K562 (cell line): ENCODE measurements at regions not wholly inside any gene's neighbourhood (a gene's known extent, or its start where the extent isn't known, plus 50 kb on each side); places are given as distances from the start of the nearest gene placed in this dataset.

Source experiments
- ATAC-seq: fragments of 200-7000 bp; cut with Tn5 transposase; 3 replicates; pipeline ENCODE4 v1.9.1; 2020; ENCODE audit warnings: moderate library complexity
- BruUV-seq: library from RNA; stranded (reverse); fragments of 400-500 nt; replicated peaks from 2 replicates; lab custom pipeline; 2021; lab: Mats Ljungman, UMichigan
- CTCF ChIA-PET: fragments of 300-600 bp; formaldehyde crosslinking; extraction: SDS; loops from one replicate; lab custom pipeline; 2021; ENCODE audit warnings: low intra/inter-chr PET ratio; lab: Yijun Ruan, JAX
- POLR2A ChIA-PET: fragments of 300-600, 350-650 bp; sonication (Branson Sonifier 250); formaldehyde crosslinking; extraction: SDS; loops from one replicate; lab custom pipeline; 2021; ENCODE audit warnings: antibody characterized with exemption, inconsistent platforms; lab: Yijun Ruan, JAX
- DNase-seq, 4 experiments: peaks; one replicate each; pipeline versions ENCODE4 v3.0.0 to v3.0.0-alpha.2; 2011 to 2018; ENCODE audit warnings: low spot score in 3 of 4, mixed read lengths in 3 of 4; ENCODE audit errors: extremely low read depth in 1 of 4
- FAIRE-seq: peaks from 2 replicates; lab custom pipeline; 2011; peaks lifted over from hg19 to GRCh38; lab: Jason Lieb, UNC
- H2AFZ ChIP-seq: 2 replicates; pipeline ENCODE4 v1.6.0; 2011; ENCODE audit warnings: low read depth, low read length, control low read depth, inconsistent platforms
- H3K27ac ChIP-seq: fragments of 200-600 bp; 3 replicates; pipeline ENCODE4 v1.8.0; 2011; ENCODE audit warnings: low read depth, mild to moderate bottlenecking, control low read depth, inconsistent platforms, low read length, moderate library complexity, mixed read lengths; ENCODE audit errors: extremely low read depth
- H3K27me3 ChIP-seq, 2 experiments: fragments of 300-600 bp in 1 of 2; 2 replicates in 1 of 2; 3 replicates in 1 of 2; pipeline versions ENCODE4 v1.6.0 to v1.8.0; 2011; ENCODE audit warnings: inconsistent platforms in 2 of 2, low read length in 2 of 2, mild to moderate bottlenecking in 1 of 2, mixed read lengths in 1 of 2, moderate library complexity in 1 of 2; ENCODE audit not compliant: control insufficient read depth in 2 of 2, insufficient read depth in 2 of 2
- H3K36me3 ChIP-seq: fragments of 300-600 bp; 3 replicates; pipeline ENCODE4 v1.8.0; 2011; ENCODE audit warnings: mild to moderate bottlenecking, low read length, inconsistent platforms; ENCODE audit not compliant: control insufficient read depth, insufficient read depth
- H3K4me1 ChIP-seq, 2 experiments: fragments of 200-600 bp in 1 of 2; replicated peaks in 1 of 2; 2 replicates in 1 of 2; 3 replicates in 1 of 2; pipeline versions ENCODE4 v1.5.1 to v1.8.0; 2011; ENCODE audit warnings: inconsistent platforms in 2 of 2, low read length in 2 of 2, mild to moderate bottlenecking in 1 of 2, mixed read lengths in 1 of 2, moderate library complexity in 1 of 2; ENCODE audit not compliant: control insufficient read depth in 2 of 2, insufficient read depth in 2 of 2
- H3K4me2 ChIP-seq: 2 replicates; pipeline ENCODE4 v1.6.1; 2011; ENCODE audit warnings: low read length, control low read depth, inconsistent platforms, mixed read lengths; ENCODE audit not compliant: insufficient read depth
- H3K4me3 ChIP-seq: fragments of 200-600 bp; sonication (generic), shearing (Covaris generic); 2 replicates; pipeline ENCODE4 v1.5.1; 2016; ENCODE audit warnings: control low read depth, inconsistent platforms
- H3K79me2 ChIP-seq: fragments of 200-600 bp; 3 replicates; pipeline ENCODE4 v1.8.0; 2011; ENCODE audit warnings: low read length, inconsistent platforms; ENCODE audit not compliant: control insufficient read depth, insufficient read depth
- H3K9ac ChIP-seq, 2 experiments: 2 replicates each; pipeline versions ENCODE4 v1.6.0 to v1.6.1; 2011; ENCODE audit warnings: low read depth in 2 of 2, low read length in 2 of 2, control low read depth in 1 of 2, inconsistent platforms in 1 of 2, mild to moderate bottlenecking in 1 of 2, mixed read lengths in 1 of 2; ENCODE audit not compliant: insufficient read depth in 1 of 2
- H3K9me1 ChIP-seq: one replicate; pipeline ENCODE4 v1.6.0; 2011; ENCODE audit warnings: inconsistent platforms, mild to moderate bottlenecking, low read length, moderate library complexity; ENCODE audit not compliant: control insufficient read depth, insufficient read depth
- H3K9me3 ChIP-seq: replicated peaks from 2 replicates; pipeline ENCODE4 v1.5.1; 2011; ENCODE audit warnings: low read depth, low read length, inconsistent platforms; ENCODE audit not compliant: control insufficient read depth, insufficient read depth
- H4K20me1 ChIP-seq: replicated peaks from 2 replicates; pipeline ENCODE4 v1.6.1; 2011; ENCODE audit warnings: low read length, inconsistent platforms, mixed read lengths; ENCODE audit not compliant: control insufficient read depth, insufficient read depth
- HDAC6 ChIP-seq: IDR thresholded peaks from 2 replicates; pipeline ENCODE4 v1.6.1; 2012; ENCODE audit warnings: low read depth, mild to moderate bottlenecking, control low read depth, inconsistent platforms, low read length, moderate library complexity
- NBN ChIP-seq: fragments of 450-650 bp; IDR thresholded peaks from 2 replicates; pipeline ENCODE4 v1.6.1; 2016; ENCODE audit warnings: low read depth, mild to moderate bottlenecking
- ZBTB5 ChIP-seq: fragments of 450-650 bp; IDR thresholded peaks from 2 replicates; pipeline ENCODE4 v1.6.1; 2017; ENCODE audit warnings: antibody characterized with exemption
- ZBTB8A ChIP-seq: fragments of 450-650 bp; IDR thresholded peaks from 2 replicates; pipeline ENCODE4 v1.6.1; 2018; ENCODE audit warnings: mild to moderate bottlenecking, moderate library complexity; ENCODE audit not compliant: partially characterized antibody
- ZNF57 ChIP-seq: fragments of 450-650 bp; formaldehyde crosslinking; IDR thresholded peaks from 2 replicates; pipeline ENCODE4 v1.4.0; 2020; ENCODE audit warnings: mild to moderate bottlenecking, moderate library complexity
- WGBS: fragments of 100-300 bp; shearing (Covaris generic); methylation state at CpG from one replicate; pipeline ENCODE4 v1.1.6; 2016; ENCODE audit warnings: low coverage, mixed read lengths; ENCODE audit not compliant: insufficient coverage; ENCODE audit errors: missing lambda C conversion rate; 5-methylcytosine and 5-hydroxymethylcytosine counted together
- in situ Hi-C: fragments of 300-500 bp; cut with MboI; formaldehyde crosslinking; loops from 4 replicates; pipeline ENCODE4 v1.15.0; 2018; ENCODE audit warnings: inconsistent platforms, mixed read lengths
- intact Hi-C: fragments of 100-400 bp; cut with micrococcal nuclease; formaldehyde crosslinking; loops from 2 replicates; pipeline ENCODE4 v1.14.2; 2022

GRCh38 chr1:157202331-157202730 lies 64.1 kb upstream of the ETV3 start:
- Histone ChIP-seq H3K27ac (no peak overlapping the region), H3K4me1 (peaks cover 3% of the 10 kb centered on the region in 2 experiments; a peak in 2 of 5 replicates), H3K27me3 (peaks cover 0 to 4% of the 10 kb centered on the region in 2 experiments; a peak in 1 of 5 replicates), H3K4me2 (no peak overlapping the region), H4K20me1 (no peaks in the 10 kb centered on the region)
- CTCF ChIA-PET, result no interaction called here
- BruUV-seq, result no TSS peak
- no peak for ATAC-seq
- TF ChIP-seq HDAC6 (no peak), ZBTB8A (no peak), ZBTB5 (no peak), ZNF57 (CRISPR knock-in tag) (no peak), NBN (no peak)
- TF ChIP-seq, all 486 proteins: peak for 0
- Histone ChIP-seq H2AFZ (no peak overlapping the region), H3K9me1 (no peaks in the 10 kb centered on the region), H3K79me2 (no peaks in the 10 kb centered on the region), H3K36me3 (no peaks in the 10 kb centered on the region), H3K9ac (no peak overlapping the region), H3K4me3 (no peak overlapping the region), H3K9me3 (no peaks in the 10 kb centered on the region)
- POLR2A ChIA-PET, result interaction anchor here (1.2 kb wide), 1 partner anchor 188 kb away, joined by 3 read pairs; no protein-coding TSS in a partner anchor
- in situ Hi-C loops, result loop anchor here (5.0 kb wide), 1 partner anchor 105 kb away; no protein-coding TSS in a partner anchor
- DNase-seq (no peak), FAIRE-seq (no peak)
- WGBS, result 9% methylated on average over 4 of the region's 5 CpGs
- intact Hi-C loops, result no loop called here
